ENCODE measurements at regions not wholly inside any gene's neighbourhood (a gene's known extent, or its start where the extent isn't known, plus 50 kb on each side); places are given as distances from the start of the nearest gene placed in this dataset.

- TF ChIP-seq CTCF (IDR thresholded peaks at IDR 0.05 in 2 of 3, conservative IDR thresholded peaks at IDR 0.05 in 1 of 3; ENCODE audit: control insufficient read depth in 2 of 3, extremely low read depth in 1 of 3, insufficient read depth in 1 of 3, low read depth in 3 of 3, low read length in 3 of 3) (no peak), NBN (IDR thresholded peaks at IDR 0.05) (no peak), SUZ12 (IDR thresholded peaks at IDR 0.05; ENCODE audit: unreplicated experiment) (no peak)
Measured at GRCh38 chr17:33935822-33936221, 319.3 kb upstream of the CCL2 start.

Data from GM12878 (cell line).